Endothelial cell (in vitro differentiated cells): ENCODE measurements at regions not wholly inside any gene's neighbourhood (a gene's known extent, or its start where the extent isn't known, plus 50 kb on each side); places are given as distances from the start of the nearest gene placed in this dataset.

Experiments
- DNase-seq: peaks from one replicate; pipeline ENCODE4 v3.0.0; 2021; ENCODE audit warnings: low spot score
- H3K27ac Mint-ChIP-seq: one replicate; pipeline ENCODE4 v1.8.0; 2021; ENCODE audit warnings: mixed read lengths, inconsistent platforms; ENCODE audit not compliant: unreplicated experiment
- H3K27me3 Mint-ChIP-seq: one replicate; pipeline ENCODE4 v1.8.0; 2021; ENCODE audit warnings: mild to moderate bottlenecking, moderate library complexity, mixed read lengths, inconsistent platforms; ENCODE audit not compliant: unreplicated experiment
- H3K36me3 Mint-ChIP-seq: one replicate; pipeline ENCODE4 v1.8.0; 2021; ENCODE audit warnings: mild to moderate bottlenecking, low read depth, mixed read lengths, inconsistent platforms; ENCODE audit not compliant: unreplicated experiment
- H3K4me1 Mint-ChIP-seq: one replicate; pipeline ENCODE4 v1.8.0; 2021; ENCODE audit warnings: mild to moderate bottlenecking, mixed read lengths, inconsistent platforms; ENCODE audit not compliant: unreplicated experiment
- H3K4me3 Mint-ChIP-seq: one replicate; pipeline ENCODE4 v1.8.0; 2021; ENCODE audit warnings: mild to moderate bottlenecking, mixed read lengths, inconsistent platforms; ENCODE audit not compliant: unreplicated experiment
- H3K9me3 Mint-ChIP-seq: one replicate; pipeline ENCODE4 v1.8.0; 2021; ENCODE audit warnings: mixed read lengths, inconsistent platforms; ENCODE audit not compliant: unreplicated experiment
- CTCF ChIP-seq: fragments of 200-600 bp; sonication (generic); IDR thresholded peaks from one replicate; pipeline ENCODE4 v1.5.0; 2021; ENCODE audit warnings: antibody characterized with exemption; ENCODE audit not compliant: unreplicated experiment

GRCh38 chr4:27206009-27206408 is 345.4 kb downstream of the STIM2 start:
- TF ChIP-seq CTCF, result no peak
- Mint-ChIP-seq H3K36me3 (no peaks in the 10 kb centered on the region), H3K27ac (no peak overlapping the region), H3K4me1 (no peaks in the 10 kb centered on the region), H3K9me3 (no peaks in the 10 kb centered on the region), H3K4me3 (no peak overlapping the region), H3K27me3 (no peaks in the 10 kb centered on the region)
- DNase-seq, result no peak

- no peaks in the 10 kb centered on the region for H3K27me3 Mint-ChIP-seq
- no peak overlapping the region for H3K4me3 Mint-ChIP-seq
- DNase-seq, result no peak
- H3K36me3 Mint-ChIP-seq, result no peaks in the 10 kb centered on the region
- H3K9me3 Mint-ChIP-seq, result no peaks in the 10 kb centered on the region
- no peaks in the 10 kb centered on the region for H3K4me1 Mint-ChIP-seq
- H3K27ac Mint-ChIP-seq, result no peak overlapping the region
- no peak for TF ChIP-seq CTCF
Observed at GRCh38 chr4:27210956-27211355, 350.3 kb downstream of the STIM2 start.

GRCh38 chr4:27214010-27214409 is 353.4 kb downstream of the STIM2 start:
- Mint-ChIP-seq H3K4me3 (no peak overlapping the region), H3K27ac (no peak overlapping the region), H3K9me3 (no peaks in the 10 kb centered on the region), H3K36me3 (no peaks in the 10 kb centered on the region), H3K27me3 (no peaks in the 10 kb centered on the region), H3K4me1 (no peaks in the 10 kb centered on the region)
- TF ChIP-seq CTCF, result no peak
- DNase-seq, result no peak

- Mint-ChIP-seq H3K9me3 (no peaks in the 10 kb centered on the region), H3K4me3 (no peak overlapping the region), H3K27ac (no peak overlapping the region), H3K4me1 (no peaks in the 10 kb centered on the region), H3K36me3 (no peaks in the 10 kb centered on the region), H3K27me3 (no peaks in the 10 kb centered on the region)
- DNase-seq, result no peak
- TF ChIP-seq CTCF, result no peak
Observed at GRCh38 chr4:27215220-27215826, 354.7 kb downstream of the STIM2 start.

- DNase-seq, result no peak
- Mint-ChIP-seq H3K27me3 (no peaks in the 10 kb centered on the region), H3K4me3 (no peak overlapping the region), H3K36me3 (no peaks in the 10 kb centered on the region), H3K27ac (no peak overlapping the region), H3K4me1 (no peaks in the 10 kb centered on the region), H3K9me3 (no peaks in the 10 kb centered on the region)
- no peak for TF ChIP-seq CTCF
Observed at GRCh38 chr4:27217261-27217769, 356.7 kb downstream of the STIM2 start.
